PFSK-1 (cell line): ENCODE measurements at regions not wholly inside any gene's neighbourhood (a gene's known extent, or its start where the extent isn't known, plus 50 kb on each side); places are given as distances from the start of the nearest gene placed in this dataset.

Experiments
- FOXP2 ChIP-seq: optimal IDR thresholded peaks from 2 replicates; pipeline ENCODE3; 2011; ENCODE audit warnings: borderline replicate concordance, control low read depth, inconsistent platforms; ENCODE audit not compliant: insufficient read depth; ENCODE audit errors: extremely low read length, extremely low read depth
- POLR2AphosphoS5 ChIP-seq: IDR thresholded peaks from 2 replicates; pipeline ENCODE4 v1.6.1; 2012; ENCODE audit warnings: low read depth, mild to moderate bottlenecking, control low read depth, low read length, moderate library complexity
- TAF1 ChIP-seq: IDR thresholded peaks from 2 replicates; pipeline ENCODE4 v1.6.1; 2012; ENCODE audit warnings: low read length, control low read depth, borderline replicate concordance; ENCODE audit not compliant: insufficient read depth
- TF ChIP-seq, protein P1 (sequence below), 2 experiments: IDR thresholded peaks; 2 replicates each; pipeline versions ENCODE4 v1.6.1 to v1.8.0; 2011 to 2012; ENCODE audit warnings: low read depth in 2 of 2, low read length in 2 of 2, control low read depth in 1 of 2, inconsistent platforms in 1 of 2, mild to moderate bottlenecking in 1 of 2, moderate library complexity in 1 of 2; ENCODE audit not compliant: insufficient read depth in 1 of 2

DNA sequence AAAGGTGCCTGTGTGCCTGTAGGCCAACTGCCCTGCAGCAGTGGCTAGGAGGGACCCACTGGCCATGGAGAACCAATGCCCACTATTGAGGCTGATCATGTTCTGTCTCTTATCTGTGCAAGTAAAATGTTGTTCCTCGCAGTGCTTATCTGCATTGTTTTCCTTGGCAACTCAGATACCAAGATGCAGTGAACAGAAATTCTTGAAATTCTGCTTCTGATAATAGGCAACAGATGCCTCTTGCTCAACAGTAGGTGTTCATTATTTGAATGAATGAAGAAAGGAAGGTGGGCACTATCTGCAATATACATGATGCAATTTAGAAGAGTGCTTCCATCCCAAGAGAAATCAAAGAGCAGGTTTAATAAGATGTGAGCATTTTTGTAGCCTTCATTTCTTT, 232.2 kb downstream of the NUAK1 start:
- TF ChIP-seq TAF1: no peak
- TF ChIP-seq FOXP2: no peak
- no peak for TF ChIP-seq POLR2AphosphoS5
- TF ChIP-seq, protein P1, sequence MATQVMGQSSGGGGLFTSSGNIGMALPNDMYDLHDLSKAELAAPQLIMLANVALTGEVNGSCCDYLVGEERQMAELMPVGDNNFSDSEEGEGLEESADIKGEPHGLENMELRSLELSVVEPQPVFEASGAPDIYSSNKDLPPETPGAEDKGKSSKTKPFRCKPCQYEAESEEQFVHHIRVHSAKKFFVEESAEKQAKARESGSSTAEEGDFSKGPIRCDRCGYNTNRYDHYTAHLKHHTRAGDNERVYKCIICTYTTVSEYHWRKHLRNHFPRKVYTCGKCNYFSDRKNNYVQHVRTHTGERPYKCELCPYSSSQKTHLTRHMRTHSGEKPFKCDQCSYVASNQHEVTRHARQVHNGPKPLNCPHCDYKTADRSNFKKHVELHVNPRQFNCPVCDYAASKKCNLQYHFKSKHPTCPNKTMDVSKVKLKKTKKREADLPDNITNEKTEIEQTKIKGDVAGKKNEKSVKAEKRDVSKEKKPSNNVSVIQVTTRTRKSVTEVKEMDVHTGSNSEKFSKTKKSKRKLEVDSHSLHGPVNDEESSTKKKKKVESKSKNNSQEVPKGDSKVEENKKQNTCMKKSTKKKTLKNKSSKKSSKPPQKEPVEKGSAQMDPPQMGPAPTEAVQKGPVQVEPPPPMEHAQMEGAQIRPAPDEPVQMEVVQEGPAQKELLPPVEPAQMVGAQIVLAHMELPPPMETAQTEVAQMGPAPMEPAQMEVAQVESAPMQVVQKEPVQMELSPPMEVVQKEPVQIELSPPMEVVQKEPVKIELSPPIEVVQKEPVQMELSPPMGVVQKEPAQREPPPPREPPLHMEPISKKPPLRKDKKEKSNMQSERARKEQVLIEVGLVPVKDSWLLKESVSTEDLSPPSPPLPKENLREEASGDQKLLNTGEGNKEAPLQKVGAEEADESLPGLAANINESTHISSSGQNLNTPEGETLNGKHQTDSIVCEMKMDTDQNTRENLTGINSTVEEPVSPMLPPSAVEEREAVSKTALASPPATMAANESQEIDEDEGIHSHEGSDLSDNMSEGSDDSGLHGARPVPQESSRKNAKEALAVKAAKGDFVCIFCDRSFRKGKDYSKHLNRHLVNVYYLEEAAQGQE (IDR thresholded peaks at IDR 0.05; ENCODE audit: insufficient read depth in 1 of 2, low read depth in 2 of 2, low read length in 2 of 2): no peak
